NB4 (cell line): ENCODE measurements at regions not wholly inside any gene's neighbourhood (a gene's known extent, or its start where the extent isn't known, plus 50 kb on each side); places are given as distances from the start of the nearest gene placed in this dataset.

Experiments
- DNase-seq: peaks from one replicate; pipeline ENCODE4 v3.0.0; 2010; ENCODE audit warnings: low read depth
- H3K4me3 ChIP-seq: one replicate; pipeline ENCODE4 v1.5.1; 2011; ENCODE audit warnings: mild to moderate bottlenecking, low read depth, low read length, moderate library complexity
- CTCF ChIP-seq: IDR thresholded peaks from one replicate; pipeline ENCODE4 v1.5.1; 2012; ENCODE audit warnings: low read depth, low read length
- MAX ChIP-seq: IDR thresholded peaks from 2 replicates; pipeline ENCODE4 v1.6.1; 2011; ENCODE audit warnings: low read depth, low read length
- MYC ChIP-seq: IDR thresholded peaks from 2 replicates; pipeline ENCODE4 v1.6.1; 2011; ENCODE audit warnings: low read depth, low read length
- POLR2A ChIP-seq: IDR thresholded peaks from 2 replicates; pipeline ENCODE4 v1.6.1; 2011; ENCODE audit warnings: mild to moderate bottlenecking; ENCODE audit not compliant: insufficient read length; ENCODE audit errors: extremely low read depth

- H3K4me3 ChIP-seq = no peak overlapping the region
- no peak for DNase-seq
- TF ChIP-seq MAX = no peak
- TF ChIP-seq POLR2A = no peak
- TF ChIP-seq CTCF = no peak
- no peak for TF ChIP-seq MYC
Observed at GRCh38 chr2:225725726-225726125, 326.2 kb downstream of the NYAP2 start.
